HG03103 (cell line): ENCODE measurements at regions not wholly inside any gene's neighbourhood (a gene's known extent, or its start where the extent isn't known, plus 50 kb on each side); places are given as distances from the start of the nearest gene placed in this dataset.

ENCODE experiments used
- ATAC-seq: cut with Tn5 transposase; IDR thresholded peaks from one replicate; pipeline ENCODE4 v1.9.1; 2021; ENCODE audit warnings: low read depth; ENCODE audit not compliant: unreplicated experiment

DNA sequence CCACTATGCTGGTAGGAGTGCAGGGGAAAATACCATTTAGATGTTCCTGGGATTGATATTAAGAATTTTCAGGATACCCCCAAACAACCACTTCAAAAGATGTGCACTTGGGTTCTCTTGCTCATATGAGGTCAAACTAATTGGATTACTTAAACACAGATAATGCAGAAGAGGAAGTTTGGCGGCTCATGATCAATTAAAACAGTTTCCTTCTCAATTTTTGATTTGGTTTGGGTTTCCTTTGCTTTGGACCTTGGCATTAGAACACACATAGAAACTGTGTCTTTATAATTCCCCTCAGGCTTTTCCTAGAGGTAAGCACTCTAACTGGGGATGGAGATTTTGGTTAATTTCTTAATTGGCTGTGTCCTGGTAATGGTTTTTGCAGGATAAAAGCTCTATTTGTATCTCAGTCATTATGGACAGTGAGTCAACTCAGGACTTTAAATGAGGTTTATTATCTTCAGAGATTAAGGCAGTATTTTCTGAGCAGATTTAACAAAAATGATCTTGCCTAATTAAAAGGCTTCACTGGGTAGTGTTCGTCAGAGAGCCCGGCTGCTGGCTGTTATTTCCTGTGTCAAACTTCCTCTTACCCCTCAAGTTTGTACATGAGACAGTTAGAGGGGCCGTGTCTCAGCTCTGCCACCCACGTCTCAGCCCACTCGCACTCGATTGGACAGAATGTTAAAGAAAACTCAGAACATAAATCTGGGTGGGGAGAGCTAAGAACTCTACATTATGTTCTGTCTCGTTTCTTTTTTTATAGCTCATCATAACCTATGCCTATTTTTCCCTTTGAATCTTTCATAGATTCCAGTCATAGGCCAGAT lies 50.3 kb upstream of the PREP start:
- peak; percentile 75 for ATAC-seq
